Astrocyte (in vitro differentiated cells and primary cell): ENCODE measurements at regions not wholly inside any gene's neighbourhood (a gene's known extent, or its start where the extent isn't known, plus 50 kb on each side); places are given as distances from the start of the nearest gene placed in this dataset.

Experiments
- EZH2 ChIP-seq: IDR thresholded peaks from 2 replicates; pipeline ENCODE4 v1.6.1; 2012; ENCODE audit warnings: mild to moderate bottlenecking, low read length, inconsistent platforms; ENCODE audit not compliant: insufficient read depth
- TF ChIP-seq, protein P1 (sequence below): IDR thresholded peaks from 2 replicates; pipeline ENCODE4 v1.5.1; 2011; ENCODE audit warnings: low read depth, mild to moderate bottlenecking, inconsistent platforms, low read length, moderate library complexity; ENCODE audit not compliant: insufficient read depth

DNA sequence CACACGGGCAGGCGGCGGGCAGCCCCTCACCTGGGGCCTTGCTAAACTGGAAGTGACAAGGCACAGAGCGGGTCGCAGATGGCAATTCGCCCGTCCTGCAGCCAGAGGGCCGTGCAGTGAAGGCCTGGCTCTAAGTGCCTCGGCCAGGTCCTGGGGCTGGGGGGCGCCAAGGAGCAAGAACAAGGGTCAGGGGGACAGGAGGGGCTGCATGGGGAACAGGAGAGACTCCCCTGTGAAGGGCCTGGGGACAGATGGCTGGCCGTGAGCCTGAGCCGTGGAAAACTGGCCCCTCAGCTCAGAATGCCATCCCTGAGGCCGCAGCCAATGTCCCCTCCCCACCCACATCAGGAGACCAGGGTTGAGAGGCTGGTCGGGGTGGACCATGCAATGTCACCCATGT, 60.0 kb downstream of the RTL6 start:
- TF ChIP-seq, protein P1, sequence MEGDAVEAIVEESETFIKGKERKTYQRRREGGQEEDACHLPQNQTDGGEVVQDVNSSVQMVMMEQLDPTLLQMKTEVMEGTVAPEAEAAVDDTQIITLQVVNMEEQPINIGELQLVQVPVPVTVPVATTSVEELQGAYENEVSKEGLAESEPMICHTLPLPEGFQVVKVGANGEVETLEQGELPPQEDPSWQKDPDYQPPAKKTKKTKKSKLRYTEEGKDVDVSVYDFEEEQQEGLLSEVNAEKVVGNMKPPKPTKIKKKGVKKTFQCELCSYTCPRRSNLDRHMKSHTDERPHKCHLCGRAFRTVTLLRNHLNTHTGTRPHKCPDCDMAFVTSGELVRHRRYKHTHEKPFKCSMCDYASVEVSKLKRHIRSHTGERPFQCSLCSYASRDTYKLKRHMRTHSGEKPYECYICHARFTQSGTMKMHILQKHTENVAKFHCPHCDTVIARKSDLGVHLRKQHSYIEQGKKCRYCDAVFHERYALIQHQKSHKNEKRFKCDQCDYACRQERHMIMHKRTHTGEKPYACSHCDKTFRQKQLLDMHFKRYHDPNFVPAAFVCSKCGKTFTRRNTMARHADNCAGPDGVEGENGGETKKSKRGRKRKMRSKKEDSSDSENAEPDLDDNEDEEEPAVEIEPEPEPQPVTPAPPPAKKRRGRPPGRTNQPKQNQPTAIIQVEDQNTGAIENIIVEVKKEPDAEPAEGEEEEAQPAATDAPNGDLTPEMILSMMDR = no peak
- no peak for TF ChIP-seq EZH2
